ENCODE measurements at regions not wholly inside any gene's neighbourhood (a gene's known extent, or its start where the extent isn't known, plus 50 kb on each side); places are given as distances from the start of the nearest gene placed in this dataset.

DNA sequence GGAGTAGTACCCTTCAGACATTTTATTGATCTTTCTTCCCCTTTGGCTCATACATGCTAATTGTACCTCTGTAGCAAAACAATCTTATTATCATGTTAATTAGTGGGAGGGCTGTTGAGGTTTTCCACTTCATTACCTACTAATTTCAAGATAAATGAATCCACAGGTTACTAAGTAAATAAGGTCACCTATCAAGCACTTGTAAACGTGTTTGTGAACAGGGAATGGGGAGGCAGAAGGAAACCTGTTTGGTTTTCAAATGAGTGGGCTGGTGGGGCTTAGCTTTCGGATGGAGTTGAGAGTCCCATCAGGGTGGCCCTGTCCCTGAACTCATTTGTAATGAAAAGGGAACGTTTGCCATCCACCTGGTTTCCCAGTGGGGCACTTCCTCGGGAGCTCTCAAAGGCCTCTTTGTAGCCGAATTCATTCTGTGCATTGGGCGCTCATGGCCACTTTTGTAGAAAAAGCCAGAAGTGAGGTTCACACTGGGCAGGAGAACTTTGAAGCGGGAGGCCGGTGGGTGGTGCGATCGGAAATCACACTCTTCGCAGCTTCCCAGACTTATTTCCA is 419.8 kb upstream of the NR2F2 start:
- DNase-seq: no peak

DNA sequence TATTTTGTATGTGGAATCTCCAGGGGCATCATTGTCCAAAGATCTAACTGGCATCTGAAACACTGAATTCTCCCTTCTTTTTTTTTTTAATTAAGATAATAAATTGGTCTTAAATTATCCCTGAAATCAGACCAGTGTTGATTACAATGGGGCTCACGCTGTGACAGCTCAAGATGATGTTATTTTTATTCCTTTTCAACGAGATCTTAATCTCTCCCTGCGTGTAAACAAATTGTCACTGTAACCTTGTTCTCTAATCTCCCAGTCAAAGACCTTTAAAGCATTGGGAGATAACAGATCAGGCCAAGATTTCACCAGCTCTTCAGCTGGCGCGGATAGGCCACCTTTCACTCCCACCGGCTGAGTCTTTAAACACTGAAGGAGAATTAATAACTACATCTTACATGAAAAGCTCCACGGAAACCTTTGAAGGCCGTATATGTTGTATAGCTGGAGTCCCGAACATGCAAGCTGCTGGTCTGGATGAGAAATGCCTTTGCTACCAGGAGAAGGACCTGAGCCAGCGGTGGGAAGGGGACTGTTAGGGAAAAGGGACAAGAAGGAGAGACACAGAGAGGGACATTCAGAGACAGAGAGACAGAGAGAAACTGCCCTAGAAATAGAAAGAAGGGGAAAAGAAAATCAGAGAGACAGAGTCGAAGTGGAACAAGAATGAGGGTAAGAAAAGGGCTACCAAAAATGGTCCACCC is 418.8 kb upstream of the NR2F2 start:
- no peak for DNase-seq

DNA sequence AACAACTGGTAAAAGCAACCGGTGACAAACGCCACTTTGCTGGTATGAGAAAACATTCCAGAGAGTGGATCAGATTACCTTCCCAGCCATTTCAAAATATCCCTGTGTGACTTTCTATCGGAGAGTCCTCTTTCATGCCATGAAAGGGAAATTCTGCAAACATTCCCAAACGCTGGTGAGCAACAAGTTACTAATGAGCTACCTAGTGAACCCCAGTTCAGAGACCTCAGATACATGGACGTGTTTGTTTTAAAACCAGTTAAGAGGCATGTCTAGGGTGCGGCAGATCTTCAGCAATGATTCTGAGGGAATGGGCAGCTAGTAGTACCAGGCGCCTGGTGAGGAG is 418.2 kb upstream of the NR2F2 start:
- DNase-seq: no peak

DNA sequence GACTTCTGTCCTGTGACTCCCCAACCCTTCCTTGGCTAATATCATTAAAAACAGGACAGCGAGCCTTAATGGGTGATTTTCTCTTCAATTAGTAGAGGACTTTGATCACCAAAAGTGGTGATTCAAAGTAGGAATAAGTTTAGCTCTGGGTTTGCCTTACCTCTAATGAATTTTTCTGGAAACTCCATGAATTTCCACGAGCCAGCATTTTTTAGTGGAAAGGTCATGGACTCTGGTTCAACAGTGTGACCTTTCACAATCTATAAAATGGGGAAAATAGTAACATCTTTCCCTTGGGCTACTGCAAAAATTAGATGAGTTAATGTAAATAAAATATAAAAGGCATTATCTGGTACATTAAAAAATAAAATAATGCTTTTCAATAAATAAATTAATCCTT is 417.8 kb upstream of the NR2F2 start:
- DNase-seq: no peak

DNA sequence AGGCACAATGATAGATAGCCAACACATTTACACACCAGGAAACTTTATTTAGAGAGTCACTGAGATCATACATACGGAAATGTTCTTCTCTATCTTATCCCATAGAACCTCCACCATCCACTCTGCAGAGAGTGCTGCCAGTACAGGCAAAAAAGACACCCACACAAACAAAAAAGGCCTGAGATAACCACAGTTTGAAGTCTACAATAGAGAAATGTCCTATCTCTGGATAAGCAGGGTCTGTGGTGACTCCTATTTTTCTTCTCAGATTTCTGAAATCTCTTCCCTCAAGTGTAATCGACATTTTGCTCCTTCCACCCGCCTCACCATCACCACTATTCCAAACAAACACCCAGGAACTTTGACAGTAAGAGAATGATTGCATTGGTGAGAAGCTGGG is 413.9 kb upstream of the NR2F2 start:
- DNase-seq: no peak

DNA sequence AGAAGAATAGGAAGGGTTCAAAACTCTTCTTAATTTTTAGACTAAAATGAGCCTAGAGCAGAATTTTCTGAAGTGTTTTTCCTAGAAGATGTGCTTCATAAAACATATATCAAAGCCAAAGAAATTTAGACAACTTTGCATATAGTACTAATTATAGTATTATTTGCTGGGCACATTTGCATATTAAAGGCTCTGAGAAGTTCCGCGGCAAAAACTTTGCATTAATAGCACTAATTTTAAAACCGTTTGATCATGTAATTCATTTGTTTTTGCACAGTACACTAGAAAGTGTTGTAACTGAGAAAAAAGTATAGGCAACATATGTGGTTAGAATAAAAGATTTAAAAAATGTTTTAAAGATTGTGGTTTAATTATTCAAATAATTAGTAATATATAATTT is 412.0 kb upstream of the NR2F2 start:
- DNase-seq: no peak

DNA sequence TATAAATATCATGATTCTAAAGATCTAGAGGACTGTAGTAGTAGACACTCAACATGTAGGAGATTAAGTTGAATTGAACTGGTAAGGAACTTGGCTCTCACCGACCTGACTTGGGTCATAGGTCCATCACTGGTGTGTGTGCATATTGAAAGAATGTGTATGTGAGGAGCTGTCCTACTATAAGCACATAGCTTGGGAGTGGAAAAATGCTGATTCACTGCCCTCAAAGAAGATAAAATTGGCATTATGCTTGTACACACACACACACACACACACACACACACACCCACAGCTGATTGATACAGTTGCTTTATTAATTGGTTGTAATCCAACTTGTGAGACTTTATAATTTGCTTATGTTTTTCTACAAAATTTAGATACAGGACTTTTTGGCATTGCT is 411.0 kb upstream of the NR2F2 start:
- DNase-seq: no peak

DNA sequence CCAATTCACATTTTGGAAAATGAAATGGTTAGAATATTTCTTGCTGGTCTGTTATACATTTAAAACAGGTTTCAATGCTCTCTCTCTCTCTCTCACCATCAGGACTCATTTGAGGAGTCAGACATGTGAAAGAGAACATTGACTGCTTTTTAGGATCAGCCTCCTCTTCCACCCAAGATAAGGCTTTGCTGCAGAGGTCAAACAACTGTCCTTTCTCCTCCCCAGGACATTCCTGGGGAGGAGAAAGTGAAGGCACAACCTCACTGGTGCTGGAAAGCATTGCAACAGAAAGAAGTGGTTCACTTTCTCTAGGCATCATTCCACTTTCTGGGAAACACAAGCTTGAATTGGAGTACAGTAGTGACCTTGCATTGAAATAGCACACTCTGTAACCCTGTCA is 409.1 kb upstream of the NR2F2 start:
- DNase-seq: no peak

DNA sequence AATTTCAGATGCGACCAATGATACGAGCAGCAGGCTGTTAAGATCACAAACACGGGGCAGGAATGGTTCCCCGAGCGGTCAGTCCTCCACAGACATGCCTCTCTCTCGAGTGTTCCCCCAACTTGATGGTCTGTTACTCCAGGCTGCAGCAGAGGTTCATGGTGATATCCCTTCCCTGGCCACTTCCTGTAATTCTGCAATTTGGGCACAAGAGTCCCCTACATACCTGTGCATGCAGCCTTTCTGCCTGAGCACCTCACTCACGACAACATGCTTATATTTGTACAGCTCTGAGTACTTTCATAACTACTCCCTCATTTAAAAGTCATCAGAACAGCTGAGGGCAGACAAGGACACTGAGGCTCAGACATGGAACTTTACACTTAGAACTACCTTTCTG is 408.1 kb upstream of the NR2F2 start:
- no peak for DNase-seq

DNA sequence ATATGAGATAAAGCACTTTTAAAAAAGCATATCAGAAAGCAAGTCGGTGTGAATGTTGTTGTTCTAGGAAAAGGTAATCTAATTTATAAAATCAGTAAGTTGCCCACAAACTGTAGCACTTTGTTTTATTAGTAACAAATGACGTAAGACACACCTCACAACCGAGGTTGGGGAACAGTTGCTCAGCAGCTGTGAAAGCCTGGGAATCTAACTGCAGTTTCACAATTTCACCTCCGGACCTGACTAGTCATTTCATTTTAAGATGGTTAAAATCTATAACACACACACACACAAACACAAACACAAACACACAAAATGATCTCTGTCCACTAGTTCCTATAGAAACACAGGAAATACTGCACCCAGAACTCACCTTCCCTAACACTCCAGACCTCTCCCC is 406.7 kb upstream of the NR2F2 start:
- no peak for DNase-seq

DNA sequence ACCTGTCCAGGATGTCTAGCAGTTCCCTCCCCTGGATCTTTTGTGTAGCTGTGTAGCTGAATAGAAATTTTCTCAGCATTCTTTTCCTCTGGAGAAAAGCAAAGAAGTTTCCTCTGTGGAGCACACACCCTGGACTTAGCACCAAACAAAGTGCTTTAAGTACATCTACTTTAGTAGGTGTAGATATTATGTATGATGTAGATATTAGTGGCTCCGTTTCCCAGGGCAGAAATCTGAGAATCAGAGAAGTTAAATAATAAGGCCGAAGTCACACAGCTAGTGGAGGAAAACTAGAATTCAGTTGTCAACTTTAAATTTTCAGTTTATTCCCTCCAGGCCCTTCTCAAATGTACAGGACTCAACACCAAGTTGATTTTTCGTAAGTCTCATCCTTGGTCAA is 401.7 kb upstream of the NR2F2 start:
- DNase-seq: no peak

DNA sequence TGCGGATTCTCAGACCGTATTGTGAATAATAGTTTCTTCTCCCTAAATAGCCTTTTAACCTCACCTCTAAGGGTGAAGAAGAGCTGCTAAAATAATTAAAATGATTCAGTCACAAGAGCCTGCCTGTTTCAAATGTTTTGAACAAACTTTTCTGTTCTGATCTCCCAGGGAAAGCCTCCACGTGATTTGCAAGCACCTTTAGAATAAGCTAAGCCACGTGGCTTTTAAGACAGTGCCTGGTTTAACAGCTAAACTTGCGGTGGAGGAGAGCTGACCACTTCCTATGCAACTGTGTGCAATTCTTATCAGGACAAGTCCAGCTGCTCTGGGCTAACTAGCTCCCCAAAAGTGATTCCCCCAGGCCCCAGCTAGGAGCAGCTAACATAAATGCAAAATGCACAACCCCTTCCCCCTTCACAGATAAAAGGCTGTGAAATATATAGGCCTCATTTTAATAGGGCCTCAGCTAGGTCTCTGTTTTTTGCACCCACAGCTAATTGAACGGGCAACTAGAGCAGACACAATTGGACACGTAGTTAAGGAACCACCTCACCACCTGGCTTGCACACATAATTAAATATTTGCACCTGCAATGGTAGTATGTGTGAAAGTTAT is 401.2 kb upstream of the NR2F2 start:
- DNase-seq: no peak

DNA sequence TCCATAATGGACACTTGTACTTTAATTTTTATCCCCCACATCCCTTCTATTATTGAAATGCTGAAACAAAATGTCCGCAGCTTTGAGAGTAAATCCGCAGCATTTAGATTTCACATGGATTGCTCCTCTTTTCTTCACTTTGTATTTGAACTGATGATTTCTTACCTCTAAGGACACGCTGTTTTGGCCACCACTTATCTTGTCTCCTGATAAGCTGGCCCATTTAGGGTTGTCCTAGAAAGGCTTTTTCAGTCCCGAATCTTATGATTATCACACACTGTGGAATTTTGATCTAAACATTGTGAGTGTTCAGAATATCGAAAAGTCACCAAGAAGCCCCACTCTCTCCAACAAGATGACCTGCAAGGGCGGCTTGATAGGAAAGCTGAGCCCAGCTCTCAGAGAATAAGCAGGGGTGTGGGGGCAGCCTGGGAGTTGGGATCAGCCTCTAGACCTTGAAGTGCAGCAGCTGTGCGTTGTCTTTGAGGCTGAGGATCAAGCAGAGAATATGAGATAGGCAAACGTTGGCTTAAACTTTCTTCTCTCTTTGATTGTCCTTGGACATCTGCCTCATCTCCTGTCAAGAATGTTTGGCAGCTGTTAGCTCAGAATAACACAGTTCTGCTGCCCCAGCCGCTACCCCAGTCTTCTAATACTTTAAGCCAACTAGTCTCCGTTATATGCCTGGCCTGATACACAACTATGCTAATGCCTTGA is 399.7 kb upstream of the NR2F2 start:
- no peak for DNase-seq

DNA sequence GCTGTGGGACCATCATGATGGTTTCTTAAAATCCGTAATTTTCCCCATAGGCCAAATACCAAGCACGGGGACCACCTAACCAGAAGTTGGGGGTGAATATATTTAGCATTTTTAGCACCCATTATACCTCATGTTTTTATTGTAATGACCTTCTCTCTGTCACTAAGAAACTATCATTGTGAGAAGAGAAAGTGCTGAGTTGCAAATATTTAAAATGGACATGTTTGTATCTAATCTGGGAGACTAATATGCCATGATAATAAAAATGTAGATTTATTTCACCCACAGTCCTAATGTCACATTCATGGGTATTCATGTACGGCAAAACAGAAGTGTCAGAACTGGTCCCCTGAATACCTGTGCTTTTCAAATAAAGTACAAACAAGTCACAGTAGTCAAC is 398.9 kb upstream of the NR2F2 start:
- DNase-seq: no peak

DNA sequence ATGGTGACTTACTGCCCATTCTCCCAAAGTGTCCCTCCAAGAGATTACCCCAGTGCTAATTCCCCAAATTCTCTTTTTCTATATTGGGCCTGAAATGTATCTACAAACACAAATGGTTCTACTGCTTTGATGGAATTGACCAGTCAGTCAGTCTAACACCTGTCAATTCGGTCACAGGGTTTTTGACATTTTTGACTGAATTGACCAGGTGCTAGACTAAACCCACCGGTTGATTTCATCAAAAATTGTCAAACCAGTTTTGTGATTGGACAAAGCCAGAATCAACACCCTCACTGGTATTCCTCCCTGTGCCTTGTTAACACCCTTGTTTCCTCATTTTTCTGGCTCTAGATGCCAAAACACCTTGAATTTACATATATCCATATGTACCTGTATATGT is 398.4 kb upstream of the NR2F2 start:
- no peak for DNase-seq

DNA sequence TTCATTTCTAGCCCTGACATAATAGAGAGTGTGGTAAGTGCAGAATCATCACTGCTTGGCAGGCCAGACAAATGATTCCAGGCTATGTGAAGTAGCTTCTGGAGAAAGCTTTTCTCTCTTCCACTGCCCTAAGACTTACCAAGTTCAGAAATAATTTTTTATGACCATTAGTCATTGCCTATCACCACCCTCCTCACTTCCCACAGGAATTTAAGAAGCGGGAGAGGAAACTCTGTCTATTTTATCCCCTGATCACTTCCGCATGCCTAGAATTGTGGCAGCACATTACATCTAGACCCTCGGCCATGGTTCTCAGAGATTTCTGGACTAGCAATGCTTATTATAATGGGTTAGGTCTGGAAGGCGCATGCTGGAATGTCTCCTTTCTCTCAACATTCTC is 397.8 kb upstream of the NR2F2 start:
- no peak for DNase-seq

DNA sequence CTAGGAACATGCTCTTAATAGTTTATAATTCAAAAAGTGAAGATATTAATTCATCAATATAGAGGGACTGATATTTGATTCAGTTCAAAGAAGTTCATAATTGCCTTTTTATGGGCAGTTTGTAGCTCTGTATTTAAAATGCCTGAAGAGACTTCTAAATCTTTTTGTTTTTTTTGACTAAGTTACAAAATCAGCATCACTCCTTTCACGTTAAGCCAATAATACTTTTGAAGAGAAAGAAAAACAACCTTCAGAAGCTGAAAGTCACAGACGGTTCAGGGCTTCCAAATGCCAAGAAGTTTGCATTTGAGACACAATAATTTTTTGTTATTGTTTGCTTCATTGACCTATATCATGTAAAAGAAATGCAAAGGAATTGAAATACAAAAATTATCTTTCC is 394.6 kb upstream of the NR2F2 start:
- no peak for DNase-seq

DNA sequence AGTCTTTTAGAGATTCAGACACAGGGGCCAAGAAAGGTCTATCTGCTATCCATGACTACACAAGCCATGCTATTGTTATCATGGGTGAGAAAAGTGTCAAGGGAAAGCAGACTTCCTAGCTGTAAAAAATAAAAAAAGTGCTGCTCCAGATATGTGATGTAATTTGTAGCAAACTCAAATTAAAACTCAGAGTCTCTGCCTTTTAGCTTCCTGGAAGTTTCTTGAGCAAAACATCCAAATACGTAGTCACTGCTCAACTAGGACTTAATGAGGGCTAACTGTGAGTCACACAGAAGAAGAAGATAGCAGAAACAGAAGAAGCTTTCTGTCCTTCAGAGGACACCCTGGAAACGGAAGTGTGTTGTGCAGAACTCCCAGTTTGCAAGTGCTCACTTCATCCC is 393.4 kb upstream of the NR2F2 start:
- no peak for DNase-seq

DNA sequence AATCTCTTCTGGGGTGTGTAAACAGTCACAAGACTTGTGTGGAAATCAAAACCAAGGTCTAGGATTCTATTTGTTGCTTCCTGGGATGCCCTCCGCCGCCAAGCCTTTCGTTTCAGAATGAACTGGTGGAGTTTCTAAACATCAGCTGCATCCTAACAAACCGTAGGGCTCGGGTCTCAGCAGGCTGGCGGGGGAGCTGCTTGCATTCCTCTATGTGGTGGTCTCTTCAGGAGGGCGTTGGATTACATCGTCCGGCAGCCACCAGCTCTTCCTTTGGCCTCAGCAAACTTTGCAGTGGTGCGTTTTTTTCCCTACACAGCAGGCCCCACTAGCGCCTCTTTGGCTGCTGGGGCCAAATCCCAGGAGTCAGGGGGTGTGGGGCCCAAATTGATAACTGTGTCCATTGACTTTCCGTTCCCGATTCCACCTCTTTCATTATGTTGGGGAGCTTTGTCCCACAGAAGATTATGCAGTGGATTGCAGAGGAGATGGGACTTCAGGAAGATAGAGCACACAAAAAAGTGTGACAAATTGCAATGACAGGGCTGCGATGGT is 390.0 kb upstream of the NR2F2 start:
- no peak for DNase-seq

DNA sequence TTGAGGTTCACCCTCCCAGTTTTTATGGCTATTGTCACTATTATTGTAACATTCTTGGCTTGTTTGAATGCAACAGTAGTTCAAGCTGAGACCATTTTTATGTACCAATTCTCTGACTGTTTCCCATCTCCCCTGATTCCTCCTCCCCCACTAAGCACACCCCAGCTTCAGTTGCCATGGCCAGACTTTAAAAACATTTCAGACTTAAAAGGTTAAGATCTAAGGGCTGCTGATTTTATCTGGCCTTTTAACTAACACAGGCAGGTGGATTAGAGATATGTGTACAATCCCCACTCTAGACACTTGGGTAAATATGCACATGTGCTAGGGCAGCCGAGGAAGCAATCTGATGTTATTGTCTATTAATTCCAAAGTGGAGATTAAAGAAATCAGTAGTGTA is 386.3 kb upstream of the NR2F2 start:
- DNase-seq: no peak

DNA sequence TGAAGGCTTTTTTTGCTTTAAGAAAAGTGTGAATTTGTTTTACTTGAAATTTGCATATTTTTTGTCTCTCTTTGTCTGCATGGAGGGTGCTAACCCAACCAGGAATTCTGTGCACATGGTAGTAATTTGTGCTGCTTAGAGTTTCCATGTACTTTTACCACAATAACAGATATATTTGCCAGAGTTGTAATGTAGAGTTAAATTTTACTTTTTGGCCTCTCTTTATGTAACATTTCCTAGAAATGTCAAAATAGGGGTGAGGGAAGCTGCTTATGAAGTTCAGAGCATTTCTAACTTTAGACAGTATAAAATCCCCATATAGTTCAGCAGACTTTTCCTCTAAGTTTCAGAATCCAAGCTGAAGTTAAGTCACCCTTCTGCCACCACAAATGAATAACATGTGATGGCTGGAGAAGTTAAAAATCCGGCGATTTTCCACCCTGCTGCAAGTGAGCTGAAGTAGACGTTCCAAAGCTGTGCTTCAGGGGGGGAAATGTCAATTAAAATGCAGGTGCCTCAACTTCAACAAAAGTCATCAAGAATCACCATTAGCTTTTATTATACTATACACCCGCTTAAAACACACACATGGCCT is 385.7 kb upstream of the NR2F2 start:
- no peak for DNase-seq

DNA sequence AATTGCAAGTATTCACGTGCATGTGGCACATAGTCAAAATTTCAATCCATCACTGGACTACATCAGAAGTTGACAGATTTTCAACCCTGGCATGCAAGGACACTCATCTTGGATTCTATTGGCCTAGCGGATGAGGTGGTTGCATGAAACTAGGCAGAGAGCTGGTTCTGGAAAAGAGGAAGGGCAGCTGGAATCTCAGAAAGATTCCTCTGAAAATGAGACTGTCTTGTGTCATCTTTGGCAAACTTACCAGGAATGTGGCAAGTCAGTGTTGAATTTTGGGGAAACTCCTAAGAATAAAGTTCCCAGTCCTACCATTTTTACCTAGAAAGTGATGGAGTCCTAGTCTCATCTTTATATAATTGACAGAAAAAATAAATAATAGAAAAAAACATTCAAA is 384.3 kb upstream of the NR2F2 start:
- no peak for DNase-seq

DNA sequence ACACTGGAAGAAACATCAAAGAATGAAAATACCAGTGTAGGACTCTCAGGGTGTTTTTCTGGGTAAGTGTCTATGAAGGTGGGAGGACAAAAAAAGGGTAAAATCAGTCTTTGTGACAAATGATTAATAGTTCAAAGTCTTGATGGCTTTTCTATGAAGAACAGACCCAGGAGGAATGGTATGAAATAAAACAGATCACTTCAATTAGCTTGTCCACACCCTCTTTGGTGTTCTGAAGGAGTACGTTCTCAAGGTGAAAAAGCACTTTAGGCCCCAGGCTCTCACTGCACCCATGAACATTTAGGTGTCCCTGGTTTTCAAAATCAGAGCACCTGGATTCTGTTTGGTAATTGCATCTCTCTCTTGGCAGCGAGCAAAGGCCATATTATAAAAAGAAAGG is 383.6 kb upstream of the NR2F2 start:
- DNase-seq: no peak

DNA sequence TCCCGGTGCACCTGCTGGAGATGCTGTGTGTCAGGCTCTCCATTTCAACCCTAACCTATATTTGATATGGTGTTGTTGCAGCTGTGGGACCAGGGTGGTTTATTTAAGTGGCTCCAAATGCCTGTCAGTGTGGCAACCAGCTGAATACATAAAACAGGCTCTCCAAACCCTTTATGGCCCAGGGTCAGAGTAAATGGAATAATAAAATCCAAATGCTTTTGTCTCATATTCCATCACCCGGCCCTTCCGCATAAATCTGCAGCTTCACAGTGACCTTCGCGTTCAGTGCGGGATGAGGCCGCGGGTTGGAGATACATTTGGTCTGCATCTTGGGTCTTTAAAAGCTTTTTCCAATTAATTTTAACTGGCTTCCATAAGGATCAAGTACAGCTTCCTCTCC is 382.1 kb upstream of the NR2F2 start:
- no peak for DNase-seq
